Brain microvascular endothelial cell (primary cell): ENCODE measurements at regions not wholly inside any gene's neighbourhood (a gene's known extent, or its start where the extent isn't known, plus 50 kb on each side); places are given as distances from the start of the nearest gene placed in this dataset.
A peak's percentile ranks its signal among the peaks of the same experiment; 100 is the strongest.

Experiments used
- DNase-seq: peaks from one replicate; pipeline ENCODE4 v3.0.0-alpha.2; 2020
- H3K27ac ChIP-seq: fragments of 250-450 bp; sonication (Bioruptor Pico); 2 replicates; pipeline ENCODE4 v1.5.1; 2020; ENCODE audit warnings: mild to moderate bottlenecking, moderate library complexity
- H3K27me3 ChIP-seq: fragments of 250-450 bp; sonication (Bioruptor Pico); replicated peaks from 2 replicates; pipeline ENCODE4 v1.5.1; 2020; ENCODE audit warnings: mild to moderate bottlenecking
- H3K36me3 ChIP-seq: fragments of 250-450 bp; sonication (Bioruptor Pico); replicated peaks from 2 replicates; pipeline ENCODE4 v1.5.1; 2020; ENCODE audit warnings: mild to moderate bottlenecking
- H3K4me3 ChIP-seq: 2 replicates; pipeline ENCODE4 v1.5.1; 2011; ENCODE audit warnings: low read depth, mild to moderate bottlenecking, control low read depth, low read length, moderate library complexity
- in situ Hi-C: cut with HindIII; loops from 2 replicates; pipeline ENCODE4 v1.10.0; 2017; ENCODE audit warnings: low sequenced_read_pairs, low pct_ligation_motif_present
- TF ChIP-seq, protein P1 (sequence below): IDR thresholded peaks from 2 replicates; pipeline ENCODE4 v1.5.1; 2011; ENCODE audit warnings: low read depth, mild to moderate bottlenecking, moderate library complexity, low read length, control low read depth, inconsistent platforms; ENCODE audit errors: missing control alignments

DNA sequence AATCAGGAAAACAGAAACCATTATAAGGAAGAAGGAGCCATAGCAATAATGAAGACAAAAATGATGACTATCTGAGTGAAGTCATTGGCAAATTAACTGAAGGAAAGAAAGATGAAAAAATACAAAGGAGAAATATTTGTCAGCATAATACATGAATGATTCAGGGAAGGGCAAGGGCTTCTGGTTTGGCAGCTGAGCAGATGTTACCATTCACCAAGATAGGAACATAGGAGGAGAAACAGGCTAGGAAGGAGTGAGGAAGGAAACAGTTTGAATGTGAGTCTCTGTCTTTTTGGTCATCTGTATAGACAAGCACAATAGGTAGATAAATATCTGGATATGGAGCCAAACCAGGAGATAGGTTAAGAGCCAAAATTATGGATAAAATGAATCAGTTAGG, 296.0 kb downstream of the ISL1 start:
- H3K27ac ChIP-seq: no peak overlapping the region
- no peak overlapping the region for H3K4me3 ChIP-seq
- TF ChIP-seq, protein P1, sequence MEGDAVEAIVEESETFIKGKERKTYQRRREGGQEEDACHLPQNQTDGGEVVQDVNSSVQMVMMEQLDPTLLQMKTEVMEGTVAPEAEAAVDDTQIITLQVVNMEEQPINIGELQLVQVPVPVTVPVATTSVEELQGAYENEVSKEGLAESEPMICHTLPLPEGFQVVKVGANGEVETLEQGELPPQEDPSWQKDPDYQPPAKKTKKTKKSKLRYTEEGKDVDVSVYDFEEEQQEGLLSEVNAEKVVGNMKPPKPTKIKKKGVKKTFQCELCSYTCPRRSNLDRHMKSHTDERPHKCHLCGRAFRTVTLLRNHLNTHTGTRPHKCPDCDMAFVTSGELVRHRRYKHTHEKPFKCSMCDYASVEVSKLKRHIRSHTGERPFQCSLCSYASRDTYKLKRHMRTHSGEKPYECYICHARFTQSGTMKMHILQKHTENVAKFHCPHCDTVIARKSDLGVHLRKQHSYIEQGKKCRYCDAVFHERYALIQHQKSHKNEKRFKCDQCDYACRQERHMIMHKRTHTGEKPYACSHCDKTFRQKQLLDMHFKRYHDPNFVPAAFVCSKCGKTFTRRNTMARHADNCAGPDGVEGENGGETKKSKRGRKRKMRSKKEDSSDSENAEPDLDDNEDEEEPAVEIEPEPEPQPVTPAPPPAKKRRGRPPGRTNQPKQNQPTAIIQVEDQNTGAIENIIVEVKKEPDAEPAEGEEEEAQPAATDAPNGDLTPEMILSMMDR: no peak
- no peaks in the 10 kb centered on the region for H3K36me3 ChIP-seq
- no peak for DNase-seq
- H3K27me3 ChIP-seq: no peaks in the 10 kb centered on the region
- in situ Hi-C loops: no loop called here

DNA sequence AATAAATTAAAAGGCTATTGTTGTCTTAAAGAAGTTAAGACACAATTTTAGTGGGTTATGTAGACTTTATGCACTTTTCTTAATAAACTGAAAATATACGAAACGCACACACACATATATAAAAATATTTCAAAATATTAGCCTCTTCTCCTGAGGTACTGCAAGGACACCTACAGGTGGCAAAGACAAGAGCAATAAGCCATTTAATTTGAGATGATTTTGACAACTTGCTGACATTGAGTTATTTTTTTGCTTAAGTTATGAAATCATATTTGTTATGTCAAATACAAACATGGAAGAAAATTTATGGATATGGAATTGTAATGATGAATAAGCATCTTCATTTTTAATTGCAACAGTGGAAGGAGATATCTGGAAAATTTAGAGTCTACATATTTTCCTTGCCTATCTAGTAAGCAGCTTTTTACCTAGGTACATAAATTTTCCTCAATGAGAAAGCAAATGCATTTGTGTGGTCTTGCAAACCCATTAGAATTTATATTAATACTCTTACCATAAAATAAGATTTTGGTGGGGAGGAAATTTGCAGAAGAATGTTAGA, 301.6 kb downstream of the ISL1 start:
- no peak overlapping the region for H3K27ac ChIP-seq
- in situ Hi-C loops: no loop called here
- no peak overlapping the region for H3K4me3 ChIP-seq
- no peak for DNase-seq
- TF ChIP-seq, protein P1: peak; percentile 35
- H3K36me3 ChIP-seq: no peaks in the 10 kb centered on the region
- H3K27me3 ChIP-seq: no peaks in the 10 kb centered on the region

DNA sequence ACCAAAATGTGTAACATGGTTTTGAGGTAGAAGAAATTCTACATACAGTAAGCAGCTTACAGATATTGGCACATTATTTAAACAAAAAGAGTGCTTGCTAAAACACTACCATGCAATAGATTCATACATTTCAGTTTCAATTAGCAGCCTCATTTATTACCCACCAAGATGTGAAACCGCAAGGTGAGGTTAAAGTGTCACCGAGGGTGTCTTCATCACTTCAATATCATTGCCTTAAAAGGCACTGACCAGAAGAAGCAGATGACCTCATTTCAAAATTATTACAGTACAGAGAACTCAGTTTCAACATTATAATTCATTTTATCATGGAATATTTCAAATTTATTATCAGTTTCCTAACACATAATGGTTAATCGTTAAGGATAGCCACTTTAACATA, 302.2 kb downstream of the ISL1 start:
- DNase-seq: no peak
- TF ChIP-seq, protein P1: no peak
- Histone ChIP-seq H3K27me3 (no peaks in the 10 kb centered on the region), H3K36me3 (no peaks in the 10 kb centered on the region), H3K4me3 (no peak overlapping the region), H3K27ac (no peak overlapping the region)
- in situ Hi-C loops: no loop called here

DNA sequence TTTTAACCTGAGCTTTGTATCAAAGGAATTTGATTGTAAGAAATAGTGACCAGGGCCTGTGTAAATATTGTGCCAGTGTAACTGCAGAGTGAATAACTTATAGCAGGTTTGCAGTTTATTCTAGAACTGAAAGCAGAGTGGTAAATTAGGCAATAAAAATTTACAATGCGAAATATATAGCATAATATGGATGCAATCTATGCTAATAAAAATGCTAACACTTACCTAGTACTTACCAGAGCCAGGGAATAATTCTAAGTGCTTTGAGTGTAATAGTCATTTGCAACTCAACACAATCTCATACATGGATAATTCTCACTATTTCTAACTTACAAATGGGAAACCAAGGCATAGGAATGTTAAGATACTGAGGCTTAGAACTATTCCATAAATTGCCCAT, 303.4 kb downstream of the ISL1 start:
- no peak overlapping the region for H3K4me3 ChIP-seq
- TF ChIP-seq, protein P1: no peak
- H3K27ac ChIP-seq: no peak overlapping the region
- no peak for DNase-seq
- in situ Hi-C loops: no loop called here
- H3K36me3 ChIP-seq: no peaks in the 10 kb centered on the region
- no peaks in the 10 kb centered on the region for H3K27me3 ChIP-seq

DNA sequence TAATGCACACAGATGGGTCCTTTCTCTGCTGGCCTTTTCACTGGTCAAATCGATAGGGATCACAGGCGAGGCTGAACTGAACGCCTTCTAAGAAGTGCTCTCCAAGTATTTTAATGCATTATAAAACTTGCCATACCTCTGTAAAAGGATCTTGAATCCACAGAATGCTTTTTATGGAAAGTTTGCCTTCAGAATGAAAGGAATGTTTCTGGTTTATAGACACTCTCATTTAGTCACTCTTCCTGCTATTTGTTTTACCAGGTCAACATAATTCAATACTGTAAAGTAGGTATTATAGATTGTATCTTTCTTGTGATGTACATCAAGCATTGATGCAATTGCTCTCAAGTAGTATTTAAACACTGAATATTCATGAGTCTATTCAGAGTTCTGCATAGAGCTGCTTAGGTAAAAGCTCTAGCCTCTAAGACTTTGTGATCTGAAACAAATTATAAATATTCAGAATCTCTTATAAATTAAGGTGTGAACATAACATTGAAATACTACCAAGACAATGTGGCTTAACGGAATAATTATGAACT, 308.4 kb downstream of the ISL1 start:
- TF ChIP-seq, protein P1: no peak
- Histone ChIP-seq H3K27me3 (no peaks in the 10 kb centered on the region), H3K36me3 (no peaks in the 10 kb centered on the region), H3K4me3 (no peak overlapping the region), H3K27ac (no peak overlapping the region)
- in situ Hi-C loops: no loop called here
- no peak for DNase-seq

DNA sequence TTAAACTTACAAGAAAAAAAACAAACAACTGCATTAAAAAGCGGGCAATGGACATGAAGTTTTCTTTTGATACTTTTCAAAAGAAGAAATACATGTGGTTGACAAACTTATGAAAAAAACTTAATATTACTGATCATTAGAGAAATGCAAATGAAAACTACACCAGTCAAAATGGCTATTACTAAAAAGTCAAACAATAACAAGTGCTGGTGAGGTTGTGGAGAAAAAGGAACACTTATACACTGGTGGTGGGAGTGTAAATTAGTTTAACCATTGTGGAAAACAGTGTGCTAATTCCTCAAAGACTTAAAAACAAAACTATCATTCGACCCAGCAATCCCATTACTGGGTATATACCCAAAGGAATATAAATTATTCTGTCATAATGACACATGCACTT, 311.6 kb downstream of the ISL1 start:
- no peak for DNase-seq
- H3K36me3 ChIP-seq: no peaks in the 10 kb centered on the region
- H3K27ac ChIP-seq: no peak overlapping the region
- TF ChIP-seq, protein P1: no peak
- no peaks in the 10 kb centered on the region for H3K27me3 ChIP-seq
- no peak overlapping the region for H3K4me3 ChIP-seq
- in situ Hi-C loops: no loop called here
